Ascending aorta (tissue), 2 donors: ENCODE measurements at regions not wholly inside any gene's neighbourhood (a gene's known extent, or its start where the extent isn't known, plus 50 kb on each side); places are given as distances from the start of the nearest gene placed in this dataset.

Experiments
- DNase-seq, 2 donors: peaks; one replicate each; pipeline ENCODE4 v3.0.0-alpha.2; 2019; ENCODE audit warnings: low spot score in 2 of 2
- H3K27ac ChIP-seq, 2 donors: fragments of 200-600 bp; sonication (generic); one replicate each; pipeline ENCODE4 v1.5.1; 2016 to 2017; ENCODE audit warnings: mild to moderate bottlenecking in 1 of 2
- H3K27me3 ChIP-seq: fragments of 200-600 bp; sonication (generic); one replicate; pipeline ENCODE4 v1.5.1; 2017
- H3K36me3 ChIP-seq, 2 donors: fragments of 200-600 bp; sonication (generic); one replicate each; pipeline ENCODE4 v1.5.1; 2016
- H3K4me1 ChIP-seq, 2 donors: fragments of 200-600 bp; sonication (generic); one replicate each; pipeline ENCODE4 v1.5.1; 2016 to 2017; ENCODE audit warnings: mild to moderate bottlenecking in 1 of 2
- H3K4me3 ChIP-seq, 2 donors: fragments of 200-600 bp; sonication (generic); one replicate each; pipeline ENCODE4 v1.5.1; 2016 to 2017; ENCODE audit warnings: mild to moderate bottlenecking in 1 of 2
- H3K9me3 ChIP-seq, 2 donors: fragments of 200-600 bp; sonication (generic); one replicate each; pipeline ENCODE4 v1.5.1; 2016
- CTCF ChIP-seq, 3 experiments: fragments of 200-600 bp in 2 of 3; fragments of 450-650 bp in 1 of 3; sonication (generic) in 2 of 3; IDR thresholded peaks; one replicate each; pipeline ENCODE4 v1.5.1; 2016 to 2019; ENCODE audit warnings: antibody characterized with exemption in 3 of 3, mild to moderate bottlenecking in 1 of 3, moderate library complexity in 1 of 3
- intact Hi-C: fragments of 100-400 bp; cut with DNase I; formaldehyde crosslinking; loops from one replicate; pipeline ENCODE4 v1.15.1; 2023

- intact Hi-C loops: no loop called here
- Histone ChIP-seq H3K9me3 (no peaks in the 10 kb centered on the region), H3K4me1 (no peaks in the 10 kb centered on the region), H3K4me3 (no peak overlapping the region), H3K36me3 (no peaks in the 10 kb centered on the region), H3K27me3 (no peaks in the 10 kb centered on the region), H3K27ac (no peak overlapping the region)
- DNase-seq: no peak
- TF ChIP-seq CTCF (IDR thresholded peaks at IDR 0.05): no peak
These were observed 518.0 kb downstream of the CD109 start for GRCh38 chr6:74213995-74214394.

GRCh38 chr6:74208239-74208638 lies 512.2 kb downstream of the CD109 start:
- TF ChIP-seq CTCF (IDR thresholded peaks at IDR 0.05): no peak
- Histone ChIP-seq H3K4me1 (no peaks in the 10 kb centered on the region), H3K9me3 (peaks cover 0 to 8% of the 10 kb centered on the region in 2 donors), H3K4me3 (no peak overlapping the region), H3K27ac (no peak overlapping the region), H3K27me3 (no peaks in the 10 kb centered on the region), H3K36me3 (no peaks in the 10 kb centered on the region)
- DNase-seq: no peak
- intact Hi-C loops: no loop called here

GRCh38 chr6:74199215-74199915 lies 503.4 kb downstream of the CD109 start:
- no peak overlapping the region for H3K27ac ChIP-seq
- H3K9me3 ChIP-seq: no peaks in the 10 kb centered on the region
- TF ChIP-seq CTCF (IDR thresholded peaks at IDR 0.05): no peak
- no peaks in the 10 kb centered on the region for H3K36me3 ChIP-seq
- no peaks in the 10 kb centered on the region for H3K27me3 ChIP-seq
- no peak for DNase-seq
- intact Hi-C loops: no loop called here
- no peak overlapping the region for H3K4me3 ChIP-seq
- no peaks in the 10 kb centered on the region for H3K4me1 ChIP-seq

- Histone ChIP-seq H3K27ac (no peak overlapping the region), H3K9me3 (no peaks in the 10 kb centered on the region), H3K36me3 (no peaks in the 10 kb centered on the region), H3K4me3 (no peak overlapping the region), H3K27me3 (no peaks in the 10 kb centered on the region), H3K4me1 (no peaks in the 10 kb centered on the region)
- intact Hi-C loops: no loop called here
- DNase-seq: no peak
- TF ChIP-seq CTCF (IDR thresholded peaks at IDR 0.05): no peak
These were observed 501.3 kb downstream of the CD109 start for GRCh38 chr6:74197310-74197709.

GRCh38 chr6:74187811-74188210 lies 491.8 kb downstream of the CD109 start:
- no peaks in the 10 kb centered on the region for H3K36me3 ChIP-seq
- intact Hi-C loops: no loop called here
- H3K4me1 ChIP-seq: no peaks in the 10 kb centered on the region
- no peaks in the 10 kb centered on the region for H3K27me3 ChIP-seq
- H3K9me3 ChIP-seq: no peaks in the 10 kb centered on the region
- no peak overlapping the region for H3K27ac ChIP-seq
- H3K4me3 ChIP-seq: no peak overlapping the region
- no peak for DNase-seq
- no peak for TF ChIP-seq CTCF (IDR thresholded peaks at IDR 0.05)

- TF ChIP-seq CTCF (IDR thresholded peaks at IDR 0.05): no peak
- DNase-seq: no peak
These were observed 487.0 kb downstream of the CD109 start for GRCh38 chr6:74182992-74183391.

More at GRCh38 chr6:74182992-74183391, 487.0 kb downstream of the CD109 start:
- Histone ChIP-seq H3K9me3 (no peaks in the 10 kb centered on the region), H3K36me3 (no peaks in the 10 kb centered on the region), H3K4me3 (no peak overlapping the region), H3K27ac (no peak overlapping the region), H3K4me1 (no peaks in the 10 kb centered on the region), H3K27me3 (no peaks in the 10 kb centered on the region)
- intact Hi-C loops: no loop called here
